Stromal cell of bone marrow (primary cell): ENCODE measurements at regions not wholly inside any gene's neighbourhood (a gene's known extent, or its start where the extent isn't known, plus 50 kb on each side); places are given as distances from the start of the nearest gene placed in this dataset.
A peak's percentile ranks its signal among the peaks of the same experiment; 100 is the strongest.

ENCODE experiments used
- DNase-seq: peaks from one replicate; pipeline ENCODE4 v3.0.0-alpha.2; 2012; ENCODE audit warnings: low read depth

DNA sequence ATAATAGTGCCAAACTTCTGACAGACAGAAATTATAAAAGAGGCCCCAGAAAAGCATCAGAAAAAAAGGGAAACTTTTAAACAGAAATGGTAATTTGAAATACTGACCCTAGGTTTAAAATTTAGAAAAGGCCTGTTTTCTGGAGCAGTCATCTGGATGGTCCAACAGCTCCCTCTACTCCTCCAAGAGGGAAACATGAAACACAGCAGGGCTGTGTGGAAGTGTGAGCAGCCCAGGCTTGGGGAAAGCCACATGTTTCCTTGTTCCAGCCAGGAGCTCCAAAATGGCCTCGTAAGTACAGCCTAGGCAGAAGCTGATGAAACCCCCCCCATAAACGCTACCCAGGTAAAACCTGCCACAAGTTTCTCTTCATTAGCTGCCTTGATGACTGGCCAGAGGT lies 499.3 kb upstream of the ADAMTS16 start:
- no peak for DNase-seq

DNA sequence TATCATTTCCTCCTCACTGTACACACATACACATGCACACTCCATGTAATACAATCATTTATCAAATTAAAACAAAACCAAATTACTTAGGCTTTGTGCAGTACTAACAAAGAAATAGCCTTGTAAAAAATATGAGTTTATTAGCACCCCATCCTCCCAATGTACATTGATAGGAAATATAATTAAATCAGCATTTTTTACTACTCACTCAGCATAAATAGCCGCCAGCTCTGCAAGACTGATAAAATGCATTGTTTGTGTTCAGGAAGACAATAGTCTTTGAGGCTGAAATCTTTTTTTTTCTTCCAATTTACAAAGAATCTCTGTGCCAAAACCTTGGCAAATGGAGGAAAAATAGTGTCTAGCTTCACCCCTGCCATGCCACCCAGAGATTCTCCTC lies 497.6 kb upstream of the ADAMTS16 start:
- no peak for DNase-seq

DNA sequence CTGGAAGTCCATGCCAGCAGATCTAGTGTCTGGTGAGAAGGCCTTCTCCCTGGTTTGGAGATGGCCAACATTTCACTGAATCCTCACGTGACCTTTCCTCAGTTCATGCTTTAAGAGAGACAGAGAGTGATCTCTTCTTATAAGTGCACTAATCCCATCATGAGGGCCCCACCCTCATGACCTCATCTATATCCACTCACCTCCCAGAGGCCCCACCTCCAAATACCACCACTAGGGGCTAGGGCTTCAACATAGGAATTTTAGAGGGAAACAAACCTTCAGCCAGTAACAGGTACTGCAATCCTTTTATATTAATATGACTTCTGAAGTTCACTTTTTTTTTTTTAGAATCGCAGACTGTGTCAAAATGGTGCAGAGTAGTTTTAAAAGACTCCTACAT lies 496.9 kb upstream of the ADAMTS16 start:
- no peak for DNase-seq

DNA sequence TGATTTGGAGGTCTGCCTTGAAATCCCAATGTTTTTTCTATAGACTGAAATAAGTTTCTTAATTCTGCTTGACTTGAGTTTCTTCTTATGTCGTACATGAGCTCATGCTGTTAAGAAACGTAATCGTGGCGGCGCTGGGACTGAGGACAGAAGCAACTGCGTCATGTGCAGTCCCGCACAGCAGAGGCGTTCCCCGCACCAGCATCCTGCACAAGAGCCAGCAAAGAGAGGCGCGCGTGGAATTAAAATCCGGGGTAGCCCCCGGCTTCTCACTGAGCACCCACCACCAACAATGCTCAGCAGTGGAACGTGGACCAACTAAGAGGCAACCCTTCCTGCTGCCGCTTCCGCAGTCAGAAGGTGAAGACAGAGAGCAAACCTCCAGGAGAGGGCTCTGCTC lies 496.2 kb upstream of the ADAMTS16 start:
- DNase-seq = no peak

DNA sequence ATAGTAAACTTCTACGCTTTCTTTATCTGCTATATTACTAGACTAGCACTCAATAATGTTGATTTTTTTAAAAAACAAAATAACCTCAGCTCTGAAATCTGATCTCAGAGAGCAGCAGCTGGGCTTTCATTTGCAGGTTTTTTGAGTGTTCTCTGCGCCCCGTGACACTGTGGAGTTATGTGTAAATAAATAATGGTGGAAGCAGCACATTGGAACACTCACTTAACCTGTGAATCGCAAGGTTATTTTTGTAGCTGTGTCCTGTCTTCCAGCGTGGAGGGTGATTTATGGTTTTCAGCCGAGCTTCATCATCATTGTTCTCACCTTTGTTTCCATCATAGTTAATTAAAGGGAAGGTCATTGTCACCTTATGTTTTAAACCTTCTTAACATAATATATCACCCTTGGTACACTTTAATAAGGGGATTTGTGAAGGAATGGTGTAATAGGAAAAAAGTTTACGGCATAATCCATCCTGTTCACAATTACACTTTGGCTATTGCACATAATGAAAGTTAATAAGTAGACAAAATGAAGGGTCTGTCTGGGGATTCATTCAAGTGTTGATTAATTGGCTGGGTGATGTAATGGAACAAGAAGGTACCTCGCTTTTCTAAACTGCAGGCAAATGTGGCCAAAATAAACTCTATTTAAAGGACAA lies 493.3 kb upstream of the ADAMTS16 start:
- DNase-seq = no peak

DNA sequence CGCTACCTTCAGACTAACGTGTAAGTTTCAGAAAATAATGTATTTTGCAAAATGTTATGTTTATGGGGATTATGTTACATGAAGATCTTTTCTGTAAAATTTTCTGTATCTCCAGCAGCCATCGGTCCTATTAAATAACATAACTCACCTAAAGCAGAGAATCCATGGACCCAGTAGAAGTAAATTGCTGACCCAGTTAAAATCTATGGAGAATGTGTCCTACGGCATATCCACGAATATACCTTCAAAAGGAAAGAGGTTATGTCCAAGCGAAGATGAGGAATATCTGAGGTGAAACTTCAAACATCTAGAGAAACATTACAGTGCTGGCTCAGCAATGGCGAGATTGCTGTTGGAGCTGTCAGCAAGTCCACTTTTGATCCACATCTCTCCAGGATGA lies 492.2 kb upstream of the ADAMTS16 start:
- no peak for DNase-seq

DNA sequence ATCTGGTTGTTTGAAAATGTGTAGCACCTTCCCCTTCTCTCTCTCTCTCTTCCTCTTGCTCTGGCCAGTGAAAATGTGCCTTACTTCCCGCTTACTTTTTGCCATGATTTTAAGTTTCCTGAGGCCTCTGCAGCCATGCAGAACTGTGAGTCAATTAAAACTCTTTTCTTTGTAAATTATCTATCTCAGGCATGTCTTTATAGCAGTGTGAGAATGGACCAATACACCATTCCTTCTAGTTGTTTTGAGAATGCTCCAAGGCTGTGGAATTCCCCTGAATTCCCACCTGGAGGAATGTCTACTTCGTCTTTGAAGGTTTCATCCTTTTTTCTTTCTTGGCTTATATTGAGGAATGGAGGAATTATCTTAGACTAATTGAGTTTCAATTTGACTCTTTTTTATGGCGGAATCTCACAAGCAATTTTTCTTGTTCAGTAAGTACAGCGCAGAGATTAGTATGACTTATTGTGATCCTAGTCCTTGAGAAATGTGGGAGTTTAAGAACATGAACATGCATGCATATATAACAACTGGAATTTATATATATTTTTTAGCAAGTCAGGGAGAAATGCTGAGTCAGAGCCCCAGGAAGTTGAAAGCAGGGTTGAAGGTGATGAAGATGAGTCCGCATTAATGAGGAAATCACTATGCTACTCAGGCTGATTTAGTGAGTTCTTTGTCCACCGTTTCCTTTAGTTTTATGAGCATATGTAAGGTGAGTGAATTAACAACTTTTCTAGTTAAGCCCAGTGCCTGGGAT lies 488.1 kb upstream of the ADAMTS16 start:
- no peak for DNase-seq

DNA sequence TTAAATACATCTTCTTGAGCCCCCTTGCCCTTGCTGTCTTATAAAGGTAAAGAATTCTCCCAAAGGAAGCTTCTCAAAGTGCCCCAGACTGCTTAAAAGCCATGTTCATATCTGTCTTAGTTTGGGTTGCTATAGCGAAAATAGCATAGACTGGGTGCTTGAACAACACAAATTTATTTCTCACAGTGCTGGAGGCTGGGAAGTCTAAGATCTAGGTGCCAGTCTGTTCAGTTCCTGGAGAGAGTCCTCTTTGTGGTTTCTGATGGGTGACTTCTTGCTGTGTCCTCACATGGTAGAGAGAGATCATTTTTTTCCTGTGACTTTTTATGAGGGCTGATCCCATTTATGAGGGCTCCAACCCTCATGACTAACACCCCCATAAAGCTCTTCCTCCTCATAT lies 486.7 kb upstream of the ADAMTS16 start:
- DNase-seq = no peak

DNA sequence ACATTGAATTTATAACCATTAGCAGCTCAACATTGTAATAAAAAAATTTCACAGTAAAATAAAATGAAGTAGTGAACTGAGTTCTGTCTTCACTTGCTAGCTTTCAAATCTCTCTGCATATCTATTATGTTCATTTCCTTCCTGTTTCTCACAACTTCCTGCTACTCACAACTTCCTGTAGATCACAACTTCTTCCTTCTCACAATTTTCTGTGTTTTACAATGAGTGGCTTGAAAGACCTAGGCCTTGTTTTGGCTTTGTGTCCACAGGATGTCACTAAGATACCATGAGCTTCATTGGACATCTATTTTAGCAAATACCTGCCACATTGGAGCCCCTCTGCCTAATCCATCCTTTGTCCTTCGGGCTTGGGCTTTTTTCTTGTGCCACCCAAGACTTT lies 480.3 kb upstream of the ADAMTS16 start:
- no peak for DNase-seq

DNA sequence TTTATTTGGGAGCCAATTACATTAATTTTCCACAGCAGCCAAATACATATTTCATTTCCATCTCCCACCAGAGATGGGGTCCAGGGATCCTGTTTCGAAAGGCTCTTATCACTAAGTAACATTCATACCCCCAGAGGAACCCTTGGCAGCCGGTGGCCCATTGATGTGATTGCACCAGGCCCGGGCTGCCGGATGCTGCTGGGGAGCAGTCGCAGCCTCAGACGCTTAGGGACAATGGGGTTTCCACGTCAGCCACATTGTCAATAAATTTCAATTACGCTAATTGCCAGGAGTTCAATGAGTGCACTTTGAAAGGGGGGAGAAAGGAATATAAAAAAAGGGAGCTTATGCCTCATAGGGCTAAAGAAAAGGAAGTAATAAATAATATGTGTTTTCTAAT lies 478.8 kb upstream of the ADAMTS16 start:
- no peak for DNase-seq

DNA sequence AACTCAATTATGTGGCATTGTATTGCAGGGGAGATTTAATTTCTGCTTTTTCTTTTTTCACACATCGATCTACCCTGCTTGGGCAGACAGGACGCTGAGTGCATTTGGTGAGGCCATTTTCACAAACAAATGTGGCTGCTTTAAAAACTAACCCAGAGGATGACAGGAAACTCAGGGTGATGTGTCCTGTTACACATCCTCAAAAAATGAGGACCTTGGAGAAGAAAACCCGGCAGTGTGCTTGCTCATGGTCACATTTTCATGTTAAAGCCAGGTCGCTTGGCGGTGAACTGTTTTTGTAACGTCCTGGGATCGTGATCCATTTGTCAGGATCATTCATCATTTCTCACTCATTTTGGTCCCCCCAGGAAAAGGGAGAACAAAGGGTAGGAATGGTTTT lies 478.3 kb upstream of the ADAMTS16 start:
- no peak for DNase-seq

DNA sequence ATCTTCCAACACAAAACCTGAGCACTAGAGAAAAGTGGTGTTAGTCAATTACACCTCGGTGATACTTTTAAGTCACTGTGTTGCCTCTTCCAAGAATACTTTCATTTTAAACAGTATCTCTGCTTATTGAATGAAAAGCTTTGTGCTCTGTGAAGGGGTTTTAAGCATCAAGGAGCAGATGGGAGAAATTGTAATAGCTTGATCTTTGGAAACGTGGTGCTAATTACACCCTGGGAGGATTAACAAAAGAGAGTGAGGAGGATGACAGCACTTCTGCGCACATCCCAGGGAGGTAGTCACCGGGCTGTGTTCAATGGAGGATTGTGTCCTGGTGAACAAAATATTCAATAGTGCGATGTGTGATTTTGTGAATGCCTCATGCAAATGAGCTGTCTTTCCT lies 477.4 kb upstream of the ADAMTS16 start:
- DNase-seq = no peak

DNA sequence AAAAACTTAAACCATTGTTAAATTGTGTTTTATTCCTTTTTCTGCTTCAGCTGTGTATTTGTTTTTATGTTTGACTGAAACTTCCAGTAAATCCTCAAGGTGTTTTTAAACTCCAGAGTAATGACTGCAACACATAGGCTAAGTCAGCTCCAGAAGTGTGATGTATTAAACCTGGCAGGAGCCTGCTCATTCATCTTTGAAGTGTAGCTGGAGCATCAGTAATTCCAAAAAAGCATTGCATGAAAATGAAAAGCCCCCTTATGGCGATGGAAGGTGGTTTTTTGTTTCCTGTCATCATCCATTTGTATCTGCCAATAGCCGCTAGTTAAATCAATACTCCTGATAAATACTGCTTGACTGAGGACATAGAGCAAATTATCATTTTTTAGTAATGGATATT lies 474.2 kb upstream of the ADAMTS16 start:
- no peak for DNase-seq

DNA sequence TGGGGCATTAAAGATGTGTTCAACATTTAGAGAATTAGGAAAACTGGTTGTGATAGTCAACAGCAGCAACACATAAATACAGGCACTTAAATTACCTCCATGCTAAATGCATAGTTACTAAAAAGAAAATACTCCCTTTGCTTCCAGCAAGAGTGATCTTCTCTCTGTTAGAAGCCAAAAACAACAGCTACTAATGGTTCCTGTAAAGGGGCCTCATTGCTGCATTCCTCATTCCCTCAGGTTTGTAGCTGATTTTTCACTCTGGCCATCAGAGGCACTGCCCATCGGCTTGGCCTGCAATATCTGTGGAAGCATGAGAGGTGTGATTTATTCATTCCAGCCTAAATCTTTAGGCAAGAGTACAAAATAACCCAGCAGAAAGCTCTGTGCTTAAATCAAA lies 466.0 kb upstream of the ADAMTS16 start:
- no peak for DNase-seq

DNA sequence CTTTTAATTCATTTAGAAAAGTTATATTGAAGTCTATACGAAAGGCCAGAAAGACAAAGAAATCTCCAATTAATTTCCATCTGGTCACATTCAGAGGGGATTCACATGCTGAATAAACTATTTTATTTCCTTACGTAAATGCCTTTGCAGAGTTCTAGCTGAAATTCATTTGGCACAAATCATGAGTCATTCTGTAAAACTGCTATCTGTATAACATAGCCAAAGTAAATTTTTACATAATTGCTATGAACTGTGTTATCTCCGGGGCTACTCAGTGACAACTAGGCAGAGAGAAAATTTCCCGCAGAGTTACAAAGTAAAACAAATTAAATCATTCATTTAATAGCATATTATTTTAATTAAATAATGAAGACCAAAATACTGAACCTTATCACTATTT lies 463.2 kb upstream of the ADAMTS16 start:
- DNase-seq = no peak

DNA sequence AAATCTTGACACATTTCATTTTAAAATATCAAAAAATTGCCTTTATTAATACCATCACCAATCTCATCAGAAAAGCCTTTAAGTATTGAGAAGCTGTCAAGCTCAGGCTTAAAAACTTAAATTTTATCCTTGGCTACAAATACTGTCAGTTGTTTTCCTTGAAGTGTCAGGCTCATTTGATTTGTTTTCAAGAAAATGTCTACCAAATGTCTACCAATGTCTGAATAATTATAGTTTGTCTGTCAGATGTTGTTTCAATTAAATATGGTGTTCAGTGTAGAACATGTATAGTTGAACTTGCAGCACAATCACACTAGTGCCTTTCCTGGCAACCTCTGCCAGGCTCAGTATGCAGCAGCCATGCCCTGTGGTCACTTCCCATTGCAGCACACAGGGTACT lies 455.2 kb upstream of the ADAMTS16 start:
- DNase-seq = no peak

DNA sequence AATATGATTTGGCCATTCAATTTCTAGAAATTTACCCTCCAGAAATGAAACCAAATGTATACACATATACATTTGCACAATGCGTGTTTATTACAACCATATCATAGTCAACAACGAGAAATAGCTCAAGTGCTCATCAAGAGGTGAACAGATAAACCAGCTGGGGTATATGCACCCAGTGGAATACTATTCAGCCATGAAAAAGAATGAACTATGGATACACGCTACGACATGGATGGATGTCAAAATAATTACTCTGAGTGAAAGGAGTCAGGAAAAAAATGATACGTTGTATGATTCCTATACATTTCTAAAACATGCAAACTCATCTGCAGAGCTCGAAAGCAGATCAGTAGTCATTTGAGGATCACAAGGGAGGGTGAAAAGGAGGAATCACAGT lies 441.5 kb upstream of the ADAMTS16 start:
- no peak for DNase-seq

DNA sequence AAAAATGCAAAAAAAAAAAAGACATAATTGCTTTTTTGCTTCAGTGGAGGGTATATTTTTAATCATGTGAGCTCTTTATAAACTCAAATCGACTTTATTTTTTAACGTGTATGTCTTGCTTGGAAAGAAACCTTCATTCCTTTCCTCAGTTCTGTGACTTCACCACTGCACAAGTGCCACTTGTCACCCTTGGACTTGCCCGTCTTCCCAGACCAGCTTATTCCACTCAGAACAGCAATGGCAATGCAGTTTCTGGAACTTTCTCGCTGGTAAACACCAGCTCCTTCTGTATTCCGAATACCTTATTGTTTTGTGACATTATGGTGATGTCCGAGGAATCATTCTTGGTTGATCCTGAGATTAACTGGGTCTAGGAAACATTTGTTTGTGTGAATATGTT lies 440.5 kb upstream of the ADAMTS16 start:
- no peak for DNase-seq

DNA sequence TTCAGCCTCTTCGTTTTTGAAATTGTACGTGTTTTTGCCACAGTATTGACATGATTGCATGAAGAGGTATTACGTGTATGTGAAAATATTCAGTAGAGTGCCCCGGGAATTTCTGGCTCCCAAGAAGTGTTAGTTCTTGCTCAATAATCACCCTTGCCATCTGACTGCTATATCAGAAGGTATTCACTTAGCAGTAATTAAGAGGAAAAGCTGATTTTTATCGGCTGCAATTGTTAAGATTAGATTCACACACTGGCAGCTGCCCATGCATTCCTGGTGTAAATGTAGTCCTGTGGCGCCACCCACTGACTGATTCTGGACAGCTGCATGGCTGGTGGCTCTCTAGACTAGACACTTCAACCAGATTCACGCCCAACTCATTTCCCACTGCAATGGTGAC lies 440.1 kb upstream of the ADAMTS16 start:
- peak; percentile 11 for DNase-seq

DNA sequence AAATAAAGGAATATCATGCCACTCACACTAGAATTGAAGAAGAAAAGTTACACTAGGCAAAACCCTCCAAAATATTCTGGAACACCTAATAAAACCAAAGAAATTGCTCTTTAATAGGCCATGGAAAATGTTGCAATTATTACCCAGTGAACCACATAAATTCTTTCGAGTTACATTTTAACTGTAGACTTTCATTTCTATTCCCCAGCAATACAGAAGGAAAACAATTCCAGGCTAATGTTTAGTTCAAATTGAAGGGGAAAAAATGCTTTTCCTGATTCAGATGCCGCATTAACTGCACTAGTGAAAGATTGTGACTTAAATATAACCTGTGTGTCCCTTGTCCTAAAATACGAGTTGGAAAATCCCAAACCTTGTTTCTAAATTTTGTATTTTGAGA lies 439.3 kb upstream of the ADAMTS16 start:
- DNase-seq = no peak

DNA sequence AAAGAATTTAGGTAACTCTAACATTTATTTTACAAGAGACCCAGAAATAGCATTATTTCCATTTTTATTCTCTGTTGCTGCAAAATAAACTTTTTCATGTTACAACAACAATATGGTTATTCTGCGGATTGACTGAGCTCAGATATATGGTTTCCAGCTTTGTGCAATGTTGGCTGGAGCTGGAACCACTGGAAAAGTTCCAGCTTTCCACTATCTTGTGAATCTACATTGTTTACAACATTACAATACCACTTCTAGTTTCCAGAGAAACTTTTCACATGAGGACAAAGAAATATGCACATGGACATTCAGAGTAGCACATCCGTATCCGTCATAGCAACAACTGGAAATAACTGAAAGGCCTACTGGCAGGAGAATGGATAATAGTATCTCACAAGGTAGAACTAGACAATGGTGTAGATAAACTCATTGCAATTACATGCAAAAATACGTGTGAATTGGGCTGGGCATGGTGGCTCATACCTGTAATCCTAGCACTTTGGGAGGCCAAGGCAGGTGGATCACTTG lies 436.1 kb upstream of the ADAMTS16 start:
- no peak for DNase-seq

DNA sequence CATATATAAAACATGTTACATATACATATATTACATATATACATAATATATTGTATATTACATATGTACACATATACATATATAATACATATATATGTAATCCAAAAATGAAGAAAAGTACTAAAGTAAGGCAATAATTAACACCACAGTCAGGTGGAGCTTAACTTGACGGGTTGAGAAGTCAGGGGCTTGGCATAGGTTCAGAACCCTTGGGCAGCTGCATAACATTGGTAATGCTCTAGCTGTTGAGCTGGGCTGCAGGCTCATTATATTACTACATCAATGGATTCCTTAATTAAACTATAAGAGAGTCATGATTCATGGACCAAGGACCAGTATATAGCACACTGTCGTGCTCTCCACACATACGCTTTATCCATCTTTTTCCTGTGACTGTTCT lies 435.2 kb upstream of the ADAMTS16 start:
- DNase-seq = no peak

DNA sequence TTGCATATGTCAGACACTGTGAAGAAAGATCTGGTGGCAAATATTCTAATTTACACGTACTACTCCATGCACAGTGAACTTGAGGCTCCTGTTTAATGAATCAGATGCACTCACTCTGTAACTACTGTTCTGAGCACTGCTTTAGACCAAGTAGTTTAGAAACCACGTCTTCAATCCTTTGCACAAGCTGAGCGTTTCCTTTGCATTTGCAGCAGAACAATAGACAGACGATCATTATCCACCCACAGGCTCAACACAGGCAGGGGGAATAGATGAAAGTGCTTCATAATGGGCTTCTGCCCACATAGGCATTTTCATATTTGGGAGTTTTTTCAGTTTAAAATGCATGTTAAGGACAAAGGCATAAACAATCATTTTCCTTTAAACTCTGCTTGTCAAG lies 423.3 kb upstream of the ADAMTS16 start:
- DNase-seq = no peak

DNA sequence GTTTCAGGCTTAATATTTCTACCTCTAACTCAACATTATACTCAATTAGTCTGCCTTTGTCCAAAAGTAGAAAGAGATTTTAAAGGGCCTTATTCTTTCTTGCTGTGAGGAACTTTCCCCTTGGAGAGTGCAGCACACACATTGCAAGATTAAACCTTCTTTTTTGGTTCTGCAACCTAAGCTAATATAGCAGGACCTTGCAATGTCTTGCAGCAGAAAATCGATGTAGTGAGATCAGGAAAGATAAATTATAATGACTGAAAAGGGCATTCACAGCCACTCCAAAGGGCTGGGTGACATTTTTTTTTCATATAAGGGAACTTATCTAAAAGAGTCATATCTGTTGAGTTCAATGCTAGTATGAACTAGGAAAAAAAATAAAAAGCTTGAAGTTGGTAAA lies 422.7 kb upstream of the ADAMTS16 start:
- no peak for DNase-seq
